ENCODE measurements at regions not wholly inside any gene's neighbourhood (a gene's known extent, or its start where the extent isn't known, plus 50 kb on each side); places are given as distances from the start of the nearest gene placed in this dataset.

DNA sequence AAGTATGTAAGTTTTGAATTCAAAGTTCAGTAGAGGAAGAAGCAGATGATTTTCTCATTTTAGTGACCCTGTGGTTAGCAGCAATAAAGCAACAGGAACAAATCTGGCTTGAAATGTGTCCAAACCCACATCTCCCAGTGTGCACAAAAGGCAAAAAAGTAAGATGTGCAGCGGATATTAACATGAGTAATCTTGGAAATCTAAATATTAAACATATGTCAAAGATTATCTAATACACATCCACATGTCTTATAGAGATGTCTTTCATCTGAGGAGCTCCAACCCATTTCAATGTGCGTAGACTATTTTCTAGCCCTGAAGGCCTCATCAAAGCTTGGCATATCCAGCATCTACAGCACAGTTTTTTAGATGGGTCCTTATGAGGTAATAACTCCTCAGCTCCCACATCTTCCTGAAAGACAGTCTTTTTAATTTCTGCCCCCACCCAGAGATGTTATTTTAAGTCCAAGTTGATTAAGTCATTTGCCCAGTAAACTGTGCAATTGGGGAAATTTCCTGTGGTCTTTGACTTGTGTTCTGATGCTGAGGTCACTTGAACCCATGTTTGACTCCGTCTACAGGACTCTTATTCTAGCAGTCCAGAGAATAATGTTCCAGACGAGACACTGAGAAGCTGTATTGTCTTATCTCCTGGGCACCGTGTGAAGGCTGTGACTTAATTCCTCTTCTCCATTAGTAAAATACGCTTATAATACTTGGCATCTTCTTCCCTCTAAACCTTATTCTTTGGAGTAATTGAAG lies 73.7 kb downstream of the LMO4 start:
- DNase-seq (peak in 1 of 5 donors; percentile 56), FAIRE-seq (no peak)
- no peaks in the 10 kb centered on the region for H3K27me3 ChIP-seq (ENCODE audit: control insufficient read depth, insufficient read depth, low read length)
- no peak overlapping the region for H3K27ac ChIP-seq (ENCODE audit: low read depth in 2 of 2, low read length in 2 of 2)
- no peak overlapping the region for H3K9ac ChIP-seq (ENCODE audit: low read length in 3 of 3)
- no peaks in the 10 kb centered on the region for H3K9me3 ChIP-seq (ENCODE audit: control insufficient read depth in 2 of 3, insufficient read depth in 1 of 3, low read length in 3 of 3)
- TF ChIP-seq, protein P1, sequence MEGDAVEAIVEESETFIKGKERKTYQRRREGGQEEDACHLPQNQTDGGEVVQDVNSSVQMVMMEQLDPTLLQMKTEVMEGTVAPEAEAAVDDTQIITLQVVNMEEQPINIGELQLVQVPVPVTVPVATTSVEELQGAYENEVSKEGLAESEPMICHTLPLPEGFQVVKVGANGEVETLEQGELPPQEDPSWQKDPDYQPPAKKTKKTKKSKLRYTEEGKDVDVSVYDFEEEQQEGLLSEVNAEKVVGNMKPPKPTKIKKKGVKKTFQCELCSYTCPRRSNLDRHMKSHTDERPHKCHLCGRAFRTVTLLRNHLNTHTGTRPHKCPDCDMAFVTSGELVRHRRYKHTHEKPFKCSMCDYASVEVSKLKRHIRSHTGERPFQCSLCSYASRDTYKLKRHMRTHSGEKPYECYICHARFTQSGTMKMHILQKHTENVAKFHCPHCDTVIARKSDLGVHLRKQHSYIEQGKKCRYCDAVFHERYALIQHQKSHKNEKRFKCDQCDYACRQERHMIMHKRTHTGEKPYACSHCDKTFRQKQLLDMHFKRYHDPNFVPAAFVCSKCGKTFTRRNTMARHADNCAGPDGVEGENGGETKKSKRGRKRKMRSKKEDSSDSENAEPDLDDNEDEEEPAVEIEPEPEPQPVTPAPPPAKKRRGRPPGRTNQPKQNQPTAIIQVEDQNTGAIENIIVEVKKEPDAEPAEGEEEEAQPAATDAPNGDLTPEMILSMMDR (IDR thresholded peaks at IDR 0.05; ENCODE audit: borderline replicate concordance, extremely low read depth, insufficient read depth) = no peak
- intact Hi-C loops (cut with DNase I) = no loop called here
- no peak overlapping the region for H3K4me3 ChIP-seq (ENCODE audit: low read length in 3 of 3)
- peaks cover 0 to 2% (median 0%) of the 10 kb centered on the region in 3 donors for H3K4me1 ChIP-seq (ENCODE audit: control insufficient read depth in 2 of 3, insufficient read depth in 2 of 3, low read depth in 1 of 3, low read length in 3 of 3)
- H3K36me3 ChIP-seq (ENCODE audit: control insufficient read depth in 2 of 3, insufficient read depth in 3 of 3, low read length in 3 of 3) = no peaks in the 10 kb centered on the region

DNA sequence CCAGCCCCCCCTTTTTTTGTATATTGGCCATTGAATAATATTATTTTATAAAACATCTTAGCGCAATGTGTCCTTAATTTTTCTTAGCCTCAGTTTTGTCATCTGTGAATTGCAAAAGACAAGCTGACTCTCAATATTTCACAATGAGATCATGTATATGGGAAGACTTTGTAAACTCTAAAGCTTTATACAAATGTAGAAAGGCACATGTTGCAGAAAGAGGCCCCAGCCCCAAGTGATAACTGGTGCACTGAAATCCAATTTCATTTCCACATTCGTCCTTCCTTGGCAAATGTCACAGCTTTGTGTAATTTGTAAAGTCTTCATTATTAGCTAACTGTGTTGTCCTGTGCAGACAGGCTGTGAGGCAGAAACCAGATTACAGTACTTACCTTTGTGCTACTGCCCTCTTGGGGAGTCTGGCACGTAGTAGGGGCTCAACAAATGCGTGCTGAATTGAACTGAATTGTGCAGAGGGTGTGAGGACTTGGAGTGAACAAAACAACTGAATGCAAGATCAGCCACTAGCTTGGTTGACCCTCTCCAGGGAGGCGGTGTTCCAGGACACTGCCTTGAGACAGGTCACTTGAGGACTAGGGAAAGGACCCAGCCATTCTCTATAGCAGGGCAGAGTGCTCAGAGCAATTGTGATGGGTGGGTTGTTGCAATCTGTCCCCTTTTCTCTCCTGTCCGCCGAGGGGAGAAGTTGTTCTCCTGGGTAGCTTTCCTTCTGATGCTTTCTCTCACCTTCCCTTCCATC lies 74.6 kb downstream of the LMO4 start:
- H3K36me3 ChIP-seq (ENCODE audit: control insufficient read depth in 2 of 3, insufficient read depth in 3 of 3, low read length in 3 of 3) = no peaks in the 10 kb centered on the region
- H3K27me3 ChIP-seq (ENCODE audit: control insufficient read depth, insufficient read depth, low read length) = no peaks in the 10 kb centered on the region
- H3K27ac ChIP-seq (ENCODE audit: low read depth in 2 of 2, low read length in 2 of 2) = no peak overlapping the region
- peaks cover 0 to 2% (median 0%) of the 10 kb centered on the region in 3 donors for H3K4me1 ChIP-seq (ENCODE audit: control insufficient read depth in 2 of 3, insufficient read depth in 2 of 3, low read depth in 1 of 3, low read length in 3 of 3)
- FAIRE-seq = no peak
- no peak overlapping the region for H3K9ac ChIP-seq (ENCODE audit: low read length in 3 of 3)
- intact Hi-C loops (cut with DNase I) = no loop called here
- TF ChIP-seq, protein P1 (IDR thresholded peaks at IDR 0.05; ENCODE audit: borderline replicate concordance, extremely low read depth, insufficient read depth) = no peak
- H3K9me3 ChIP-seq (ENCODE audit: control insufficient read depth in 2 of 3, insufficient read depth in 1 of 3, low read length in 3 of 3) = no peaks in the 10 kb centered on the region
- DNase-seq = no peak
- H3K4me3 ChIP-seq (ENCODE audit: low read length in 3 of 3) = no peak overlapping the region

DNA sequence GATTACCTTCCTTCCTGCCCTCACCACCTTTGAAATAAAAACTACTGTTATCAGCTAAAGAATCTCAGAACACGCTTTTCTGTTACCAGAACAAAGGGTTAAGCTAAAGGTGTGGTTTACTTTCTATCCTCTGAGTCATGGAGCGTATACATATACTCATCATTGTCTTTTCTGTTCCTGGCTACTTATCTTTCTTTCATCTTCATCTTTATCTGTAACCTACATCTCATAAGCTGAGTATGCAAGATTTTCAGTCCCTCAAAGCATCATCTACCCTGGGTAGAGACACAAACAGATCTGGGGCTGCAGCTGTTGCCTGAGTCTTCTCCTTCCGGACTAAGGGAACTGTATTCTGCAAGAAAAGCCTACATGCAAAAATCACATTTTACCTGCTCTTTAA lies 75.6 kb downstream of the LMO4 start:
- intact Hi-C loops (cut with DNase I) = no loop called here
- no peaks in the 10 kb centered on the region for H3K9me3 ChIP-seq (ENCODE audit: control insufficient read depth in 2 of 3, insufficient read depth in 1 of 3, low read length in 3 of 3)
- no peak for FAIRE-seq

More for the DNA sequence above, 75.6 kb downstream of the LMO4 start:
- Histone ChIP-seq H3K27me3 (ENCODE audit: control insufficient read depth, insufficient read depth, low read length) (no peaks in the 10 kb centered on the region), H3K27ac (ENCODE audit: low read depth in 2 of 2, low read length in 2 of 2) (no peak overlapping the region), H3K4me1 (ENCODE audit: control insufficient read depth in 2 of 3, insufficient read depth in 2 of 3, low read depth in 1 of 3, low read length in 3 of 3) (peaks cover 0 to 2% (median 0%) of the 10 kb centered on the region in 3 donors), H3K9ac (ENCODE audit: low read length in 3 of 3) (no peak overlapping the region), H3K4me3 (ENCODE audit: low read length in 3 of 3) (no peak overlapping the region), H3K36me3 (ENCODE audit: control insufficient read depth in 2 of 3, insufficient read depth in 3 of 3, low read length in 3 of 3) (no peaks in the 10 kb centered on the region)
- no peak for DNase-seq
- TF ChIP-seq, protein P1 (IDR thresholded peaks at IDR 0.05; ENCODE audit: borderline replicate concordance, extremely low read depth, insufficient read depth) = no peak
